ENCODE measurements at regions not wholly inside any gene's neighbourhood (a gene's known extent, or its start where the extent isn't known, plus 50 kb on each side); places are given as distances from the start of the nearest gene placed in this dataset.

DNA sequence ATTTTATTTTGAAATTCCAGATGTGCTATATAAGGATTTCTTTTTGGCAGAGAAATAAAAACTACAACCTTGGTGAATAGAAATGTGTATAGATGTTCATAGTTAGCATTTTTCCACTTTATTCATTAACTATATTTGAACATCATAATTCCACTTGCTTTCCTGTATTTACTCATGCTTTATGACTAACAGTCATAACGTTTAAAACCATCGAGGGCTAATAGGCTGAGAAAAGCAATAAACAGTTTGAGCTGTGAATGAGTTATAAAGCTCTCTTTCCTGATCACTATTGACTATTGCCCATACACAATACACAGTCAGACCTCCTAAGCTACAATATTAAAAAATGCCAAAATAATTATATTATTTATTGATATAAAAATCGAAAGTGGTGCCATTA is 502.1 kb upstream of the RASGRP1 start:
- TF ChIP-seq, protein P1, sequence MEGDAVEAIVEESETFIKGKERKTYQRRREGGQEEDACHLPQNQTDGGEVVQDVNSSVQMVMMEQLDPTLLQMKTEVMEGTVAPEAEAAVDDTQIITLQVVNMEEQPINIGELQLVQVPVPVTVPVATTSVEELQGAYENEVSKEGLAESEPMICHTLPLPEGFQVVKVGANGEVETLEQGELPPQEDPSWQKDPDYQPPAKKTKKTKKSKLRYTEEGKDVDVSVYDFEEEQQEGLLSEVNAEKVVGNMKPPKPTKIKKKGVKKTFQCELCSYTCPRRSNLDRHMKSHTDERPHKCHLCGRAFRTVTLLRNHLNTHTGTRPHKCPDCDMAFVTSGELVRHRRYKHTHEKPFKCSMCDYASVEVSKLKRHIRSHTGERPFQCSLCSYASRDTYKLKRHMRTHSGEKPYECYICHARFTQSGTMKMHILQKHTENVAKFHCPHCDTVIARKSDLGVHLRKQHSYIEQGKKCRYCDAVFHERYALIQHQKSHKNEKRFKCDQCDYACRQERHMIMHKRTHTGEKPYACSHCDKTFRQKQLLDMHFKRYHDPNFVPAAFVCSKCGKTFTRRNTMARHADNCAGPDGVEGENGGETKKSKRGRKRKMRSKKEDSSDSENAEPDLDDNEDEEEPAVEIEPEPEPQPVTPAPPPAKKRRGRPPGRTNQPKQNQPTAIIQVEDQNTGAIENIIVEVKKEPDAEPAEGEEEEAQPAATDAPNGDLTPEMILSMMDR (conservative IDR thresholded peaks at IDR 0.05), result no peak
- H3K4me1 Mint-ChIP-seq (ENCODE audit: unreplicated experiment), result peaks cover 2% of the 10 kb centered on the region

DNA sequence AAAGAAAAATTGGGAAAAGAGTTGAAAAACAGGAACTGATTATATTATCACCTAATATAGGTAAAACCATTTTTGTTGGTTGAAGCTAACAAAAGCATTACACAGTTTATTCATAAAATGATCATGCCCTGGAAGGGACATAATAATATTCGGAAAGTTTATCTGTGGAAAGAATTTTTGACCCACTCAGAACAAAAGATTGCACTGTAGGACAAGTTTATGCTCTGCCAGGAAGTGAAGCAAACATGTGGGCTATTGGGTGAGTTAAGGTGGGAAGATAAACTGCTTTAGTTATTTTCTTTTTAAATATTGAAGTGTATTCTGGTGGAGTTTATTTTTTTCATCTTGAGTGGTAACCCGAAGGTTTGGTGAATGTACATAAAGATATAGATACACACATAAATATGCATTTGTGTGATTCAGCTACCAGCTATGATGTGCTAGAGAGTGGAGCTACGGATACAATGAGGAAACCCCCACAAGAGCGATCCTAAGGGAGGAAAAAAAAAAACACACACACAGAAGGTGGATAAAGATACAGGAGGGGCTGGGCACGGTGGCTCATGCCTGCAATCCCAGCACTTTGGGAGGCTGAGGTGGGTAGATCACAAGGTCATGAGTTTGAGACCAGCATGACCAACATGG is 506.4 kb upstream of the THBS1 start:
- H3K4me3 Mint-ChIP-seq, result no peak overlapping the region
- no peaks in the 10 kb centered on the region for H3K4me1 Mint-ChIP-seq (ENCODE audit: unreplicated experiment)
- no peak overlapping the region for H3K27ac Mint-ChIP-seq
- TF ChIP-seq, protein P1 (conservative IDR thresholded peaks at IDR 0.05), result no peak
- no peaks in the 10 kb centered on the region for H3K9me3 Mint-ChIP-seq
- DNase-seq (ENCODE audit: extremely low spot score, unreplicated experiment), result no peak
- no peaks in the 10 kb centered on the region for H3K36me3 Mint-ChIP-seq
- no peaks in the 10 kb centered on the region for H3K27me3 Mint-ChIP-seq

More for the DNA sequence above, 502.1 kb upstream of the RASGRP1 start:
- Mint-ChIP-seq H3K4me3 (no peak overlapping the region), H3K27ac (no peak overlapping the region), H3K9me3 (no peaks in the 10 kb centered on the region), H3K27me3 (no peaks in the 10 kb centered on the region), H3K36me3 (no peaks in the 10 kb centered on the region)
- DNase-seq (ENCODE audit: extremely low spot score, unreplicated experiment), result no peak

DNA sequence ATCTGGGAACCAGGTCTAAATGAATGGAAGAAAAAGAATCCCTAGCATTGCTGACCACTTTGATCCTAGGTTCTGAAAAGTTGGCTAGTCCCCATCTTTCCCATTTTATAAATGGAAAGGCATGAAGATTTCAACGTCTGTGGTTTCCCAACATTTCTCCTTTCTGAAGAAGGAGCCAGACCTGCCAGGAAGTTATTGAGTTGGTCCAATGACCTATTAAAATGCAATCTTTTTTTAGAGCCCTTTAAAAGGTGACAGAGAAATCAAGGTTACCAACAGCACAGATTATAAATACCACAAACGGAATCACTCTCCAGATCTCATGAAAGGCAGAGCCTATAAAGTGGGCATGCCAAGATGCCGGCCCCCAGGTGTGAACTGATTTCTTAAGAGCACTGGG is 505.6 kb upstream of the THBS1 start:
- no peaks in the 10 kb centered on the region for H3K4me1 Mint-ChIP-seq (ENCODE audit: unreplicated experiment)
- TF ChIP-seq, protein P1 (conservative IDR thresholded peaks at IDR 0.05), result no peak
- no peaks in the 10 kb centered on the region for H3K27me3 Mint-ChIP-seq
- no peaks in the 10 kb centered on the region for H3K36me3 Mint-ChIP-seq
- no peaks in the 10 kb centered on the region for H3K9me3 Mint-ChIP-seq
- H3K27ac Mint-ChIP-seq, result no peak overlapping the region
- H3K4me3 Mint-ChIP-seq, result no peak overlapping the region
- DNase-seq (ENCODE audit: extremely low spot score, unreplicated experiment), result no peak

DNA sequence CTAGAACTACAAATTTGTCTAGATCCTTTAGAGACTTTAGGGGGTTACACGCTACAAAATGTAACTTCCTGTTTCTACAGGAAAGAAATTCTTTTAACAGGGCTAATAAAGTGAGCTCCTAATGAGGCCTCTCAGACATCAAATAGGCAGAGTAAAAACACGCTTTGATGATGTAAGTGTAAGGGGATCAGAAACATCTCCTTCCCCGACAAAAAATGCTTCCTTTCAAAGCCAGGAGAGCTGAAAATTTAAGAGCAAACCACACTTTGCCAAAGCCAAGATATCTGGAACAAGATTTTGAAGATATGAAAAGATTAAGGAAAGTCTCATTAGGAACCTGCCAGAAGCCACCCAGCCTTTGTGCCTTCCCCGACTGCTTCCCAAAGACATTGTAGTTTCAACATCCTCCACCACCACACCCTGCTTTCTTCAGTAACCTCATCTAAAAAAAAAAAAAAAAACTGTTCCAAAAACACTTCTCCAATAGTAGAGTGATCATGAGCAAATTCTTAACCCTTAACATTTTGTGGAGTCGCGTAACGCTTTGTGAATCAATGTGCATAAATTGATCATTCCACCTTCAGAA is 505.0 kb upstream of the THBS1 start:
- no peak overlapping the region for H3K27ac Mint-ChIP-seq
- no peaks in the 10 kb centered on the region for H3K9me3 Mint-ChIP-seq
- no peak for DNase-seq (ENCODE audit: extremely low spot score, unreplicated experiment)
- H3K27me3 Mint-ChIP-seq, result no peaks in the 10 kb centered on the region
- TF ChIP-seq, protein P1 (conservative IDR thresholded peaks at IDR 0.05), result no peak
- peaks cover 2% of the 10 kb centered on the region for H3K36me3 Mint-ChIP-seq
- no peaks in the 10 kb centered on the region for H3K4me1 Mint-ChIP-seq (ENCODE audit: unreplicated experiment)
- no peak overlapping the region for H3K4me3 Mint-ChIP-seq

DNA sequence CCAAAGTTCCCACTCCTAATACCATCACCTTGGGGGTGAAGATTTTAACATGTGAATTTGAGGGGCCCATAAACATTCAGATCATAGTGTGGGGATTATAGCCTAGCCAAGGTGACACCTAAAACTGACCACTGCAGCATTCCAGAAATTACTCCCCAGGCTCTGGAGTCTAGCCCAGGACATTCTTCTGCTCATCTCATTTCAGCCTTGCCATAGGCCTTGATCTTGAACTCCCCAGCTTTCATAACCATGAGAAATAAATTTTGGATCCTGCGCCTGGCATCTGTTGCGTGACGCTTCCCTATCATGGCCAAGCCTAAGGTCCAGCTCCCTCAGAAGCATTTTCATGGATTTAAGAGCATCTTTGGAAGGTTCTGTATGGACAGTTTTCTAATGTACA is 502.9 kb upstream of the THBS1 start:
- Mint-ChIP-seq H3K27me3 (no peaks in the 10 kb centered on the region), H3K36me3 (peaks cover 4% of the 10 kb centered on the region), H3K27ac (no peak overlapping the region), H3K4me1 (ENCODE audit: unreplicated experiment) (no peaks in the 10 kb centered on the region), H3K4me3 (no peak overlapping the region), H3K9me3 (no peaks in the 10 kb centered on the region)
- TF ChIP-seq, protein P1 (conservative IDR thresholded peaks at IDR 0.05), result no peak
- DNase-seq (ENCODE audit: extremely low spot score, unreplicated experiment), result no peak
